Heart left ventricle (tissue), 16 donors: ENCODE measurements at regions not wholly inside any gene's neighbourhood (a gene's known extent, or its start where the extent isn't known, plus 50 kb on each side); places are given as distances from the start of the nearest gene placed in this dataset.

Source experiments
- ATAC-seq, 4 donors: fragments of 200-7000 bp; cut with Tn5 transposase; one replicate each; pipeline ENCODE4 v1.9.1; 2020 to 2022; ENCODE audit warnings: moderate library complexity in 4 of 4, mild to moderate bottlenecking in 3 of 4, moderate number of reproducible peaks in 1 of 4
- DNase-seq, 5 donors: peaks; one replicate each; pipeline ENCODE4 v3.0.0-alpha.2; 2020
- H3K27ac ChIP-seq, 12 donors: fragments of 200-600 bp; sonication (generic) in 4 of 12; one replicate each; pipeline versions ENCODE4 v1.5.0 to v1.8.0; 2016 to 2022; ENCODE audit warnings: mild to moderate bottlenecking in 2 of 12
- H3K27me3 ChIP-seq, 9 donors: fragments of 200-600 bp; sonication (generic) in 2 of 9; one replicate each; pipeline versions ENCODE4 v1.5.1 to v1.8.0; 2016 to 2022; ENCODE audit warnings: mild to moderate bottlenecking in 3 of 9
- H3K36me3 ChIP-seq, 9 donors: fragments of 200-600 bp; sonication (generic) in 2 of 9; one replicate each; pipeline versions ENCODE4 v1.5.0 to v1.8.0; 2018 to 2022; ENCODE audit warnings: mild to moderate bottlenecking in 2 of 9
- H3K4me1 ChIP-seq, 12 donors: fragments of 200-600 bp; sonication (generic) in 4 of 12; one replicate each; pipeline versions ENCODE4 v1.5.0 to v1.8.0; 2016 to 2022; ENCODE audit warnings: mild to moderate bottlenecking in 3 of 12
- H3K4me3 ChIP-seq, 12 donors: fragments of 200-600 bp; sonication (generic) in 4 of 12; one replicate each; pipeline versions ENCODE4 v1.5.0 to v1.8.0; 2017 to 2022; ENCODE audit warnings: mild to moderate bottlenecking in 9 of 12, moderate library complexity in 4 of 12
- H3K9me3 ChIP-seq, 12 donors: fragments of 200-600 bp; sonication (generic) in 4 of 12; one replicate each; pipeline versions ENCODE4 v1.5.0 to v1.8.0; 2016 to 2022; ENCODE audit warnings: mild to moderate bottlenecking in 1 of 12
- POLR2A ChIP-seq, 2 donors: fragments of 450-650 bp; IDR thresholded peaks; one replicate each; pipeline ENCODE4 v1.6.1; 2017; ENCODE audit warnings: antibody characterized with exemption in 2 of 2, mild to moderate bottlenecking in 2 of 2, moderate library complexity in 2 of 2
- WGBS, 4 donors: extraction: QIAGEN DNeasy Blood & Tissue Kit in 2 of 4; methylation state at CpG; one replicate each; pipeline versions ENCODE4 v1.1.5 to v1.1.7; 2013 to 2018; 5-methylcytosine and 5-hydroxymethylcytosine counted together
- intact Hi-C, 10 donors: fragments of 100-400 bp; cut with DNase I; formaldehyde crosslinking; loops; one replicate each; pipeline versions ENCODE4 v1.11.1 to v1.14.2; 2022
- TF ChIP-seq, protein P1 (sequence below), 12 donors: fragments of 200-600 bp; sonication (generic) in 4 of 12; IDR thresholded peaks; one replicate each; pipeline versions ENCODE4 v1.5.0 to v1.8.0; 2018 to 2022; ENCODE audit warnings: antibody characterized with exemption in 12 of 12, mild to moderate bottlenecking in 5 of 12
- donor health status: ischemic (EF 13 %, LVEDD 7.1; RV severe dilation, severe dysfunction).
- donor health status: healthy with polysubstance abuse.
- donor health status: DM: no; HTN: yes; CAD: no.
- donor health status: DM: no; HTN: no; CAD: no.
- donor health status: ischemic (EF 25% LVEDD 6.9; RV normal size, moderate dysfunction).
- donor health status: ischemic (EF 25% LVEDD 5.7; RV mildly dilated, moderate dysfunction).
- donor health status: healthy.
- donor health status: DM: yes; HTN: yes; CAD: no.
- donor health status: ischemic (EF 35%, LVEDD 5.7; RV mildly dilated, moderate dysfunction).
- donor health status: nonischemic (EF 11% LVEDD 7.7; RV severe dilation, severe dysfunction).
- donor health status: DM: yes; HTN: yes; CAD: no.
- donor health status: PGD.
- donor health status: ischemic (EF 29% LVEDD 5.4; RV normal size, mild dysfunction).
- donor health status: nonischemic (EF 23%, LVEDD 6.1; RV moderate dilation, normal function).

DNA sequence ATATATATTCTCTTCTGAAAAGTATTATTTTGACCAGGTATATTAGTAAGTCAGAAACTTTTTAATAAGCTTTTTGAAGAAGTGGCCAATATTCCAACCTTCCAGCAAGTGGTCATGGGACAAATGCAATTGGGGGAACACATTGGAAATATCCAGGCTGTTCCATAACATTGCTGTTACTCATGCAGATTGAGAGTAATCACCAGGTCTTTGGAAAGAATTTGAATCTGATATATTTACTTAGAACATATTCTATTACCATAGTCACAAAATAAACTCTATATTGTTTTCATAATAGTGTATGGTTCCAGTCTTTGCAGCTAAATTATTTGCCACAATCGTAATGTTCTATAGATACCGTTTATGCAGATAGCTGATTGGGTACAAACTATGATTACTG is 102.8 kb downstream of the TAF11L14 start:
- WGBS, 4 donors = 89 to 94% (median 92%) methylated on average over 2 of the region's 2 CpGs

DNA sequence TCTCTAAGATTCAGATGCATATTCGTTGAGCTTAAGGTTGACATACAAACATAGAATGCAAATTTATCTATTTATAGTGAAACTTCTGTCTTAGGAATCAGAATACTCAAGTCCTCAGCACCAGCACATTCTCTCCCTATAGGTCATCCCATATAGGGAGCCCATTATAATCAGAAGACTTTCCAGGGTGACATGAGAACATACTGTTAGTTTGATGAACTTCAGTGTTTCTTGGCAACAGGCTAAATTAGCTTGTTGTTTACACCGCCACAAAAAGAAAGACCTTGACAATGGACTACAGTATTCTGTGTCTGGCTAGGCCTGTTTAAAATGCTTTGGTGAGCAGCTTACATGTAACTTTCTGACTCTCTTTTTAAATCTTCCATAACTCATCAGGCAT is 104.2 kb downstream of the TAF11L14 start:
- no peaks in the 10 kb centered on the region for H3K36me3 ChIP-seq
- no peak for DNase-seq
- no peaks in the 10 kb centered on the region for H3K9me3 ChIP-seq
- no peaks in the 10 kb centered on the region for H3K4me1 ChIP-seq
- H3K27ac ChIP-seq = no peak overlapping the region
- no peak for ATAC-seq
- intact Hi-C loops = no loop called here
- no peaks in the 10 kb centered on the region for H3K27me3 ChIP-seq
- no peak overlapping the region for H3K4me3 ChIP-seq
- WGBS, 4 donors = 62 to 72% (median 71%) methylated on average over 2 of the region's 2 CpGs
- no peak for TF ChIP-seq POLR2A (IDR thresholded peaks at IDR 0.05)
- TF ChIP-seq, protein P1, sequence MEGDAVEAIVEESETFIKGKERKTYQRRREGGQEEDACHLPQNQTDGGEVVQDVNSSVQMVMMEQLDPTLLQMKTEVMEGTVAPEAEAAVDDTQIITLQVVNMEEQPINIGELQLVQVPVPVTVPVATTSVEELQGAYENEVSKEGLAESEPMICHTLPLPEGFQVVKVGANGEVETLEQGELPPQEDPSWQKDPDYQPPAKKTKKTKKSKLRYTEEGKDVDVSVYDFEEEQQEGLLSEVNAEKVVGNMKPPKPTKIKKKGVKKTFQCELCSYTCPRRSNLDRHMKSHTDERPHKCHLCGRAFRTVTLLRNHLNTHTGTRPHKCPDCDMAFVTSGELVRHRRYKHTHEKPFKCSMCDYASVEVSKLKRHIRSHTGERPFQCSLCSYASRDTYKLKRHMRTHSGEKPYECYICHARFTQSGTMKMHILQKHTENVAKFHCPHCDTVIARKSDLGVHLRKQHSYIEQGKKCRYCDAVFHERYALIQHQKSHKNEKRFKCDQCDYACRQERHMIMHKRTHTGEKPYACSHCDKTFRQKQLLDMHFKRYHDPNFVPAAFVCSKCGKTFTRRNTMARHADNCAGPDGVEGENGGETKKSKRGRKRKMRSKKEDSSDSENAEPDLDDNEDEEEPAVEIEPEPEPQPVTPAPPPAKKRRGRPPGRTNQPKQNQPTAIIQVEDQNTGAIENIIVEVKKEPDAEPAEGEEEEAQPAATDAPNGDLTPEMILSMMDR (IDR thresholded peaks at IDR 0.05) = no peak

More for the DNA sequence above, 102.8 kb downstream of the TAF11L14 start:
- intact Hi-C loops = no loop called here
- no peak overlapping the region for H3K4me3 ChIP-seq
- TF ChIP-seq, protein P1 (IDR thresholded peaks at IDR 0.05) = no peak
- no peak for TF ChIP-seq POLR2A (IDR thresholded peaks at IDR 0.05)
- no peak for DNase-seq
- no peaks in the 10 kb centered on the region for H3K4me1 ChIP-seq
- ATAC-seq = no peak
- no peaks in the 10 kb centered on the region for H3K36me3 ChIP-seq
- no peaks in the 10 kb centered on the region for H3K9me3 ChIP-seq
- no peaks in the 10 kb centered on the region for H3K27me3 ChIP-seq
- H3K27ac ChIP-seq = no peak overlapping the region

DNA sequence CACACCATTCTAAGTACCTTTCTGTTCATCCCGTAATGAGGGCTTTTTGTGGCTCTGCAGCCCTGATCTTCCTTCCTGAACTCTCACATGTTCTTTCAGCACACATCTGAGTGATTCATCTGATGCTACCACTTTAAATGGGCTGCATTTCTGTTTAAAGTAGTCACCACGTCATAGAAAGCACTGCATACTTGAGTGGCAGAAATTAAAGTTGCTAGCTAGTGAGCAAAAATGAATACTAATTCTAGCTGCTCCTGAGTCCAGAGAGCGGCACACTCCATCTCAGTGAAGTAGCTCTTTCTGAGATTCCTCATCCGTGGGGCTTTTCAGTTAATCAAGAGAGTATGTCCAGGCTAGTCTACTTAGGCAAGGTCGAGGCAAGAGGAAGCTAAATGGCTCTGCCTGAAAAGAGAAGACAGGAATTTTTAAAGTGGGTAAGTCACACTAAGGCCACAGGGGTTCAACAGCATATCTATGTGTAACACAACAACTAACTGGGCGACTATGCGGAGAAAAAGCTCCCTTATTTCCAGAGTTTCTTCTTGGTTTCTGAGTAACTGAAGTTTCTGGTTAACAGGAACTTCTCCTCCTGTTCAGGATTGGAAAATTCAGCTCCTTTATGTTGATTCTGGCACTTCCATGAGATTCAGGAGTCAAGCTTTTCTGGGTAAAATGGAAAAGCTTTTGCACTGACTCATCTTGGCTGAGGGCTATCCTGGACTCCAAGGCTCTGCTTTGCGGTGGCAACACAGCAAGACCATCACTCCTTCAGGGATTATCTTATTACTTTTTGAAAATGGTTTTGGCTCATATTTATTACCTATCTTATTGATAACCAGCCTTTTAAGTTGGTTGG is 109.5 kb downstream of the TAF11L14 start:
- Histone ChIP-seq H3K36me3 (no peaks in the 10 kb centered on the region), H3K27me3 (no peaks in the 10 kb centered on the region), H3K27ac (no peak overlapping the region), H3K9me3 (no peaks in the 10 kb centered on the region), H3K4me3 (no peak overlapping the region), H3K4me1 (no peaks in the 10 kb centered on the region)
- ATAC-seq (no peak), DNase-seq (no peak)
- WGBS, 4 donors = 58 to 66% (median 65%) methylated on average over 8 of the region's 8 CpGs
- intact Hi-C loops = no loop called here
- TF ChIP-seq POLR2A (IDR thresholded peaks at IDR 0.05) = no peak
- TF ChIP-seq, protein P1 (IDR thresholded peaks at IDR 0.05) = no peak

DNA sequence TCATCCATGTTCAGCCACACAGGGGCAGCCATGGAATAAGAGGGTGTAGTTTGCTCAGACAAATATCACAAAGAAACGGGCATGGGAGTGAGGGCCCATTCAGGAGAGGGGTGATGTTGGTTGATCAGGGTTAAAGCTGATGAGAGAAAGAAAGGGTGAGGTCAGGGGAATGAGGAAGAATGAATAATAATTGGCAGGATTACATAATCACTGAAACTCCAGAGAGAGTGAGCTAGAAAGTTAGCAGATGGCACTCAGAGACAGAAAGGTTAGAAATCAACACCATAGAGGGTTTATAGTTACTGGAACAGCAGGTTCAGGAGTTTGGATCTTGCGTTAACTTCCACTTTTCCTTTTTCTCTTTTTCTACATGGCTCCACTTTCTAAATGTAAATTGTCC is 113.9 kb downstream of the TAF11L14 start:
- no peaks in the 10 kb centered on the region for H3K36me3 ChIP-seq
- no peaks in the 10 kb centered on the region for H3K9me3 ChIP-seq
- H3K4me1 ChIP-seq = no peaks in the 10 kb centered on the region
- DNase-seq (no peak), ATAC-seq (no peak)
- H3K27ac ChIP-seq = no peak overlapping the region
- TF ChIP-seq POLR2A (IDR thresholded peaks at IDR 0.05) = no peak
- TF ChIP-seq, protein P1 (IDR thresholded peaks at IDR 0.05) = no peak
- intact Hi-C loops = no loop called here
- no peaks in the 10 kb centered on the region for H3K27me3 ChIP-seq
- WGBS, 4 donors = 68 to 76% (median 71%) methylated on average over 2 of the region's 2 CpGs
- no peak overlapping the region for H3K4me3 ChIP-seq
